ENCODE measurements at regions not wholly inside any gene's neighbourhood (a gene's known extent, or its start where the extent isn't known, plus 50 kb on each side); places are given as distances from the start of the nearest gene placed in this dataset.

GRCh38 chr10:130607366-130607765 lies 471.2 kb downstream of the GLRX3 start:
- TF ChIP-seq EZH2 (IDR thresholded peaks at IDR 0.05; ENCODE audit: low read length, unreplicated experiment) (no peak), CTCF (conservative IDR thresholded peaks at IDR 0.05; ENCODE audit: low read depth, low read length) (no peak)
